Suprapubic skin (tissue), 4 donors: ENCODE measurements at regions not wholly inside any gene's neighbourhood (a gene's known extent, or its start where the extent isn't known, plus 50 kb on each side); places are given as distances from the start of the nearest gene placed in this dataset.

Experiments used
- DNase-seq, 2 donors: peaks; one replicate each; pipeline ENCODE4 v3.0.0-alpha.2; 2019; ENCODE audit warnings: low spot score in 2 of 2
- H3K27ac ChIP-seq: fragments of 200-600 bp; sonication (generic); one replicate; pipeline ENCODE4 v1.5.1; 2019
- H3K27me3 ChIP-seq: fragments of 200-600 bp; sonication (generic); one replicate; pipeline ENCODE4 v1.5.1; 2019
- H3K36me3 ChIP-seq: fragments of 200-600 bp; sonication (generic); one replicate; pipeline ENCODE4 v1.5.1; 2019
- H3K4me1 ChIP-seq: fragments of 200-600 bp; sonication (generic); one replicate; pipeline ENCODE4 v1.5.1; 2019
- H3K4me3 ChIP-seq: fragments of 200-600 bp; sonication (generic); one replicate; pipeline ENCODE4 v1.5.1; 2019; ENCODE audit warnings: mild to moderate bottlenecking
- H3K9me3 ChIP-seq: fragments of 200-600 bp; sonication (generic); one replicate; pipeline ENCODE4 v1.5.1; 2019
- CTCF ChIP-seq, 2 donors: fragments of 200-600 bp in 1 of 2; fragments of 450-650 bp in 1 of 2; sonication (generic) in 1 of 2; IDR thresholded peaks; one replicate each; pipeline ENCODE4 v1.5.1; 2016 to 2019; ENCODE audit warnings: antibody characterized with exemption in 2 of 2, mild to moderate bottlenecking in 1 of 2, moderate library complexity in 1 of 2
- EP300 ChIP-seq: sonication (generic); formaldehyde crosslinking; IDR thresholded peaks from one replicate; pipeline ENCODE4 v1.6.1; 2017; ENCODE audit warnings: antibody characterized with exemption
- POLR2A ChIP-seq, 2 donors: fragments of 450-650 bp; IDR thresholded peaks; one replicate each; pipeline ENCODE4 v1.6.1; 2017; ENCODE audit warnings: antibody characterized with exemption in 2 of 2, mild to moderate bottlenecking in 2 of 2, moderate library complexity in 2 of 2
- POLR2AphosphoS5 ChIP-seq, 3 donors: sonication (generic); formaldehyde crosslinking; IDR thresholded peaks; one replicate each; pipeline ENCODE4 v1.6.1; 2017; ENCODE audit warnings: antibody characterized with exemption in 3 of 3
- WGBS: methylation state at CpG from one replicate; pipeline ENCODE4 v1.1.5; 2018; 5-methylcytosine and 5-hydroxymethylcytosine counted together

DNA sequence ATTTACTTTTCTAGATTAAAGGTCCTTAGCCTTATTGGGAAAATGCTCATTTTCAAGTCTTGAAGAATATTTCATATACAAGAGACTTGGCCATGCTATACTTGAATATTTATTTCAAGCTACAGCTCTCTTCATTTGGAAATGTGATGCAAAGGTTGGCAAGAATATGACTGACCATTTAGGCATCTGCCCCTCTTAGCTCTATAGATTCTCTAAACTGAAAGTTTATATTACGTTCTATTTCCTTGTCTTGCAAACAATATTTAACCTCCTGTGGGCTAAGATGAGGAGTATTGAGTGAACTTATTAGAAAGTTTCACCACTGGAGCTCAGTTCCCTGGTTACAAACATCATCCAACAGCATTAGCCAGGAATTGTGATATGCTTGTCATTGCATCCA, 593.1 kb downstream of the MAT2B start:
- TF ChIP-seq POLR2AphosphoS5 (IDR thresholded peaks at IDR 0.05) (no peak), EP300 (no peak), CTCF (IDR thresholded peaks at IDR 0.05) (no peak), POLR2A (IDR thresholded peaks at IDR 0.05) (no peak)
- H3K36me3 ChIP-seq = no peaks in the 10 kb centered on the region
- WGBS = 75% methylated on average over 1 of the region's 1 CpG

DNA sequence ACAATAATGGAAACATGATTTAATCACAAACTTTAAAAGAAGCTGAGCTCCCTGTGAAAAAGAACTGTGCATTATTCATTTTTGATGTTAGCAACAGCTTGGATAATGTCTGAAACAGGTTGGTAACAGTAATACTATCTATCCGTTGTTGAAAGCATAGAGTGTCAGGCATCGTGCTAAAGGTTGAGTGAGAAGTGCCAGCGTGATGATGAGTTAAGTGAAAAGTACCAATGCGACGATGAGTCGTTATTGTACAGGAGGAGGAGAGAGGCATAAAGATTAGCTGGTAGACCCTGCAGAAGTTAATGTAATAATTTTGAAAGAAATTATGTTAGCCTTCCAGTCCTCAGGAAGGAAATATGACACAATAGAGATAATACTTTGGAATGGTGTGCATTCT, 593.6 kb downstream of the MAT2B start:
- H3K36me3 ChIP-seq = no peaks in the 10 kb centered on the region

More for the DNA sequence above, 593.1 kb downstream of the MAT2B start:
- Histone ChIP-seq H3K4me1 (no peaks in the 10 kb centered on the region), H3K27ac (no peak overlapping the region), H3K27me3 (no peaks in the 10 kb centered on the region), H3K4me3 (no peak overlapping the region), H3K9me3 (no peaks in the 10 kb centered on the region)
- DNase-seq = no peak

DNA sequence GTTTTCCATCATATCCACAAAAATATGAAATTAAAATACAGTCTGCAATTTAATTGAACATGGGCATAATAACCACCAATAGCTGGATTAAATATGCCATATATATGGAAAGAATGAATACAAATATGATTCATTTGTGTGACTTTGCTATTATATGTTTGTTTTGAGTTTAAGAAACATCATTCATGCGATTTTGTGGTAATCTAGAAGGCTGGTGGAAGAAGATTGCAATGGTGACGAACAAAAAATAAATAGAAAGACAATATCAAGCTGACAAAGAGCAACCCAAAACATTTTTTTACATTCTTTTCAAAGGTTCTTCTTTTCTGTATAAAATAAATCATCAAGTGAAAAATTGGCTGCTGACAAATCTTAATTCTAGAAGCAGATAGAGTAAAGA, 610.0 kb downstream of the MAT2B start:
- H3K36me3 ChIP-seq = no peaks in the 10 kb centered on the region
- no peaks in the 10 kb centered on the region for H3K4me1 ChIP-seq
- H3K9me3 ChIP-seq = peaks cover 19% of the 10 kb centered on the region
- WGBS = 75% methylated on average over 2 of the region's 2 CpGs
- no peak overlapping the region for H3K27ac ChIP-seq
- TF ChIP-seq POLR2A (IDR thresholded peaks at IDR 0.05) (no peak), CTCF (IDR thresholded peaks at IDR 0.05) (no peak)
- no peak overlapping the region for H3K4me3 ChIP-seq
- no peak for DNase-seq
- no peaks in the 10 kb centered on the region for H3K27me3 ChIP-seq

More for the DNA sequence above, 593.6 kb downstream of the MAT2B start:
- no peak for DNase-seq
- Histone ChIP-seq H3K4me3 (no peak overlapping the region), H3K9me3 (no peaks in the 10 kb centered on the region), H3K27me3 (no peaks in the 10 kb centered on the region), H3K27ac (no peak overlapping the region), H3K4me1 (no peaks in the 10 kb centered on the region)
- TF ChIP-seq POLR2AphosphoS5 (IDR thresholded peaks at IDR 0.05) (no peak), POLR2A (IDR thresholded peaks at IDR 0.05) (no peak), EP300 (no peak), CTCF (IDR thresholded peaks at IDR 0.05) (no peak)
- WGBS = 77% methylated on average over 6 of the region's 6 CpGs

DNA sequence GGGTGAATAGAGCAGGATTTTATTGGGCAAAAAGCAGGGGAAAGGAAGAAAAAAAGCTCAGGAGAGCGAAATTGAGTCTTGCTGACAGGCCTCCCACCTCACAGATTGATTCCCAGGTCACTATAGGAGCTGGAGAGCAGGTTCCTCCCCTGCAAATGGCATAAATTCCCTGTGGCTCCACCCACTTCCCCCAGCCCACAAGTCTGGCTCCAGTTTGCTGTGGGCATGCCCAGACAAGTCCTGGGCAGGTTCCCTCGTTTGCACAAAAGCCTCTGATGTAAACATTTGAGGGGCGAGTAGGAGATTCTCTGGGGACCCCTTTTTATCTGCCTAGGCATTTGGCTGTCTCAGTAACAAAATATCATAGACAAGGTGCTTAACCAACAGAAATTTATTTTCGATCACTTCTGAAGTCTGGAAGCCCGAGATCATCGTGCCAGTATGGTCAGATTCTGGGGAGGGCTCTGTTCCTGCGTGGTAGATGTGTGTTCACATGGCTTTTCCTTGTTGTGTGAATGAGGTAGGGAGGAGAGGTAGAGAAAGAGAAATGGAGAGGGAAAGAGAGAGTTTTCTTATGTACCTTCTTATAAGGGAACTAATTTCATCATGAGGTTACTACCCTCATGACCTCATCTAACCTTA, 614.5 kb downstream of the MAT2B start:
- 61% methylated on average over 7 of the region's 7 CpGs for WGBS
- H3K27me3 ChIP-seq = no peaks in the 10 kb centered on the region

DNA sequence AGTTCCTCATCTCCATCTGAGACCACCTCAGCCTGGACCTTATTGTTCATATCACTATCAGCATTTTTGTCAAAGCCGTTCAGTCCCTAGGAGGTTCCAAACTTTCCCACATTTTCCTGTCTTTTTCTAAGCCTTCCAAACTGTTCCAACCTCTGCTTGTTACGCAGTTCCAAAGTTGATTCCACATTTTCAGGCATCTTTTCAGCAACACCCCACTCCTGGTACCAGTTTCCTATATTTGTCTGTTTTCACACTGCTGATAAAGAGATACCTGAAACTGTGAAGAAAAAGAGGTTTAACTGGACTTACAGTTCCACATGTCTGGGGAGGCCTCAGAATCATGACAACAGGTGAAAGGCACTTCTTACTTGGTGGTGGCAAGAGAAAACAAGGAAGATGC, 622.1 kb downstream of the MAT2B start:
- Histone ChIP-seq H3K36me3 (no peaks in the 10 kb centered on the region), H3K4me3 (no peak overlapping the region), H3K27me3 (no peaks in the 10 kb centered on the region), H3K4me1 (no peaks in the 10 kb centered on the region), H3K27ac (no peak overlapping the region), H3K9me3 (peaks cover 12% of the 10 kb centered on the region)
- DNase-seq = no peak
- 89% methylated on average over 2 of the region's 2 CpGs for WGBS
- TF ChIP-seq CTCF (IDR thresholded peaks at IDR 0.05) (no peak), POLR2AphosphoS5 (IDR thresholded peaks at IDR 0.05) (no peak), EP300 (no peak), POLR2A (IDR thresholded peaks at IDR 0.05) (no peak)

More for the DNA sequence above, 614.5 kb downstream of the MAT2B start:
- no peak overlapping the region for H3K4me3 ChIP-seq
- no peaks in the 10 kb centered on the region for H3K36me3 ChIP-seq
- no peak overlapping the region for H3K27ac ChIP-seq
- no peak for DNase-seq
- no peak for TF ChIP-seq POLR2A (IDR thresholded peaks at IDR 0.05)
- TF ChIP-seq POLR2AphosphoS5 (IDR thresholded peaks at IDR 0.05) = no peak
- TF ChIP-seq CTCF (IDR thresholded peaks at IDR 0.05) = no peak
- no peak for TF ChIP-seq EP300
- no peaks in the 10 kb centered on the region for H3K4me1 ChIP-seq
- peaks cover 19% of the 10 kb centered on the region for H3K9me3 ChIP-seq
